Keratinocyte (primary cell): ENCODE measurements at regions not wholly inside any gene's neighbourhood (a gene's known extent, or its start where the extent isn't known, plus 50 kb on each side); places are given as distances from the start of the nearest gene placed in this dataset.

Experiments
- DNase-seq: peaks from one replicate; pipeline ENCODE4 v3.0.0-alpha.2; 2011; ENCODE audit warnings: low read depth, missing footprints, low spot score
- FAIRE-seq: peaks from 2 replicates; lab custom pipeline; 2011; peaks lifted over from hg19 to GRCh38; lab: Jason Lieb, UNC
- H2AFZ ChIP-seq: 2 replicates; pipeline ENCODE4 v1.6.0; 2012; ENCODE audit warnings: low read length, control low read depth, inconsistent platforms; ENCODE audit not compliant: control insufficient read depth
- H3K27ac ChIP-seq: 2 replicates; pipeline ENCODE4 v1.5.1; 2011; ENCODE audit warnings: low read length; ENCODE audit not compliant: control insufficient read depth, insufficient read depth
- H3K27me3 ChIP-seq: 3 replicates; pipeline ENCODE4 v1.6.0; 2011; ENCODE audit warnings: low read length; ENCODE audit not compliant: control insufficient read depth, insufficient read depth; ENCODE audit errors: extremely low read depth
- H3K36me3 ChIP-seq, 2 experiments: 2 replicates in 1 of 2; 3 replicates in 1 of 2; pipeline ENCODE4 v1.5.1; 2011; ENCODE audit warnings: low read length in 2 of 2, mild to moderate bottlenecking in 1 of 2; ENCODE audit not compliant: control insufficient read depth in 2 of 2, insufficient read depth in 2 of 2; ENCODE audit errors: extremely low read depth in 1 of 2
- H3K4me1 ChIP-seq: 3 replicates; pipeline ENCODE4 v1.5.1; 2011; ENCODE audit warnings: low read length; ENCODE audit not compliant: control insufficient read depth, insufficient read depth; ENCODE audit errors: extremely low read depth
- H3K4me2 ChIP-seq: 3 replicates; pipeline ENCODE4 v1.6.0; 2011; ENCODE audit warnings: low read depth, low read length; ENCODE audit not compliant: control insufficient read depth, insufficient read depth; ENCODE audit errors: extremely low read depth
- H3K4me3 ChIP-seq, 3 experiments: fragments of 200-600 bp in 1 of 3; sonication (generic) in 1 of 3; 2 replicates in 2 of 3; 3 replicates in 1 of 3; pipeline ENCODE4 v1.5.1; 2011 to 2016; ENCODE audit warnings: low read length in 3 of 3, mild to moderate bottlenecking in 3 of 3, control low read depth in 2 of 3, inconsistent platforms in 1 of 3, low read depth in 1 of 3, mixed read lengths in 1 of 3, mixed run types in 1 of 3, moderate library complexity in 1 of 3; ENCODE audit not compliant: control insufficient read depth in 2 of 3, insufficient read depth in 2 of 3; ENCODE audit errors: extremely low read depth in 1 of 3
- H3K79me2 ChIP-seq: 2 replicates; pipeline ENCODE4 v1.6.0; 2012; ENCODE audit warnings: low read length; ENCODE audit not compliant: control insufficient read depth, insufficient read depth
- H3K9ac ChIP-seq: 3 replicates; pipeline ENCODE4 v1.6.0; 2011; ENCODE audit warnings: low read length; ENCODE audit not compliant: control insufficient read depth, insufficient read depth; ENCODE audit errors: extremely low read depth
- H3K9me1 ChIP-seq: 3 replicates; pipeline ENCODE4 v1.6.0; 2011; ENCODE audit warnings: low read length; ENCODE audit not compliant: control insufficient read depth, insufficient read depth; ENCODE audit errors: extremely low read depth
- H3K9me3 ChIP-seq: 2 replicates; pipeline ENCODE4 v1.5.1; 2012; ENCODE audit warnings: low read depth, low read length; ENCODE audit not compliant: control insufficient read depth
- H4K20me1 ChIP-seq: 3 replicates; pipeline ENCODE4 v1.6.0; 2011; ENCODE audit warnings: low read length; ENCODE audit not compliant: control insufficient read depth, insufficient read depth; ENCODE audit errors: extremely low read depth
- CTCF ChIP-seq, 3 experiments: IDR thresholded peaks in 1 of 3; conservative IDR thresholded peaks in 1 of 3; optimal IDR thresholded peaks in 1 of 3; 2 replicates in 2 of 3; 3 replicates in 1 of 3; pipeline versions ENCODE3 to v1.5.1; 2011; ENCODE audit warnings: low read length in 3 of 3, mild to moderate bottlenecking in 3 of 3, moderate library complexity in 2 of 3, control low read depth in 1 of 3, inconsistent platforms in 1 of 3; ENCODE audit not compliant: insufficient read depth in 2 of 3; ENCODE audit errors: extremely low read depth in 1 of 3
- EZH2 ChIP-seq: IDR thresholded peaks from one replicate; pipeline ENCODE4 v1.6.1; 2012; ENCODE audit warnings: inconsistent platforms, mild to moderate bottlenecking, low read length, moderate library complexity
- dilution Hi-C: fragments of 300-500 bp; cut with MboI; formaldehyde crosslinking; loops from one replicate; pipeline ENCODE4 v1.7.0; 2020; ENCODE audit warnings: low sequenced_read_pairs; ENCODE audit not compliant: extremely low pct_ligation_motif_present

DNA sequence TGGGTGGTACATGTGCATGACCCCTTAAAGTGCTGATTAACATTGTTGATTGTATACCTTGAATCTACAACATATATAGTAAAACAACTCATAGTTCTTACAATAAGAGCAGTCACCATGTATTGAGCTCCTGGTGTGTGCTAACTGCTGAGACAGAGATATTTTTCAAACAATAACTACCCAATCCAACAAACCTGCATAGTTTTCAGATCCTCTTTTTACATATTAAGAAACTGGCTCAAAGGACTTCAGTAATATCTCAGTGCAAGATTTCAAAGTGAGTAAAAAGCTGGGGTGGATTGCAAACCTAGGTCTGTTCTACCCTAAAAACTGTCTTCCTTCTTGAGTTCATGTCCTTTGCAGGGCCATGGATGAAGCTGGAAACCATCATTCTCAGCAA is 272.2 kb downstream of the SNX13 start:
- Histone ChIP-seq H3K27ac (no peak overlapping the region), H3K36me3 (no peaks in the 10 kb centered on the region), H3K9ac (no peak overlapping the region), H3K4me3 (no peak overlapping the region), H3K27me3 (no peaks in the 10 kb centered on the region), H3K9me1 (no peaks in the 10 kb centered on the region), H2AFZ (no peak overlapping the region), H3K79me2 (no peaks in the 10 kb centered on the region), H4K20me1 (no peaks in the 10 kb centered on the region), H3K4me1 (peaks cover 8% of the 10 kb centered on the region), H3K9me3 (no peaks in the 10 kb centered on the region), H3K4me2 (no peak overlapping the region)
- dilution Hi-C loops = no loop called here
- DNase-seq (no peak), FAIRE-seq (no peak)
- TF ChIP-seq CTCF (optimal IDR thresholded peaks at IDR 0.05 in 1 of 3, IDR thresholded peaks at IDR 0.05 in 1 of 3, conservative IDR thresholded peaks at IDR 0.05 in 1 of 3; ENCODE audit: extremely low read depth in 1 of 3, insufficient read depth in 2 of 3, low read length in 3 of 3) (no peak), EZH2 (no peak)

DNA sequence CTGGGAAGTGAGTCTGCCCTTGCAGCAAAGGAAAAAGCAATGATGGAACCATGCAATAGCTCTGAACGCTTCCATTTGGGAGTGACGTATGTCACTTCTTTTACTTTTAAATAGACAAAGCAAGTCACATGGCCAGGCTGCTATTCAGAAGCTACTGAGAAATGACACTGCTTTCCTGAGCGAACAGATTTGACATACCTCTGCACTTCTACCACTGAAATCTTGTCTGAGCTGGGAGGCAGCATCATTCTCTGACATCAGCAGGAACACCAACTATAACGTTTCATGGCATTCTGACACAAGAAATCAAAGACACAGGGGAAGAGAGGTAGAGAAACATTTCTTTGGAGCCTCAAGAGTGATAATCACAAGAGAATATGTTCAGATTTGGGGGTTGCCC is 271.1 kb downstream of the SNX13 start:
- TF ChIP-seq CTCF (optimal IDR thresholded peaks at IDR 0.05 in 1 of 3, IDR thresholded peaks at IDR 0.05 in 1 of 3, conservative IDR thresholded peaks at IDR 0.05 in 1 of 3; ENCODE audit: extremely low read depth in 1 of 3, insufficient read depth in 2 of 3, low read length in 3 of 3) (no peak), EZH2 (no peak)
- Histone ChIP-seq H2AFZ (no peak overlapping the region), H3K4me3 (no peak overlapping the region), H3K36me3 (no peaks in the 10 kb centered on the region), H3K4me2 (no peak overlapping the region), H3K27me3 (no peaks in the 10 kb centered on the region), H3K4me1 (peaks cover 8% of the 10 kb centered on the region), H4K20me1 (no peaks in the 10 kb centered on the region), H3K79me2 (no peaks in the 10 kb centered on the region), H3K27ac (no peak overlapping the region), H3K9ac (no peak overlapping the region), H3K9me1 (no peaks in the 10 kb centered on the region), H3K9me3 (no peaks in the 10 kb centered on the region)
- FAIRE-seq = no peak
- dilution Hi-C loops = no loop called here
- DNase-seq = no peak
